ENCODE measurements at regions not wholly inside any gene's neighbourhood (a gene's known extent, or its start where the extent isn't known, plus 50 kb on each side); places are given as distances from the start of the nearest gene placed in this dataset.

DNA sequence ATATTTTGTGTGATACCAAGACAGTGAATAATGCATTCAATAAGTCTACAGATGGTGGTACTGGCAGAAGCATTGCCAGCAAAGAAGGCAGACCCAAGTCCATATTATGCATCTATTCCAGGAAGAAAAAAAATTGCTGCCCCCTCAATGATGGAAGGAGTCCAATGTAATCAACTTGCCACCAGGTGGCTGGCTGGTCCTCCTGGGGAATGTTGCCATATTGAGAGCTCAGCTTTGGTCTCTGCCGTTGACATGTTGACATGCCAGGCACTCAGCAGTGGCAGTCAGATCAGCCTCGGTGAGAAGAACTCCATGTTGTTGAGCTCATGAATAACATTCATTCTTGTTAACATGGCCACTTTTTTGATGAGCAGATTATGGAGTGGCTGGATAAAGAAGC lies 298.5 kb downstream of the IGSF11 start:
- 30 to 33% methylated on average over 2 of the region's 2 CpGs for WGBS, 2 experiments (ENCODE audit: low coverage in 1 of 2, low lambda C conversion rate in 2 of 2, missing lambda C conversion rate in 2 of 2)
- DNase-seq, result no peak
- Histone ChIP-seq H3K79me2 (ENCODE audit: insufficient read depth) (no peaks in the 10 kb centered on the region), H3K4me2 (ENCODE audit: unreplicated experiment) (no peak overlapping the region), H3K4me3 (no peak overlapping the region), H2AFZ (no peak overlapping the region), H4K20me1 (ENCODE audit: insufficient read depth) (no peaks in the 10 kb centered on the region), H3K27ac (no peak overlapping the region), H3K36me3 (ENCODE audit: low read depth) (no peaks in the 10 kb centered on the region), H3K9ac (no peak overlapping the region), H3K9me2 (ENCODE audit: insufficient read depth) (no peaks in the 10 kb centered on the region), H3K27me3 (replicated peaks; ENCODE audit: insufficient read depth) (no peaks in the 10 kb centered on the region), H3K4me1 (ENCODE audit: insufficient read depth) (no peaks in the 10 kb centered on the region), H3F3A (ENCODE audit: insufficient read depth) (no peaks in the 10 kb centered on the region), H3K9me3 (ENCODE audit: low read depth) (no peaks in the 10 kb centered on the region)
- TF ChIP-seq EZH2phosphoT487 (IDR thresholded peaks at IDR 0.05; ENCODE audit: insufficient read depth, low read depth), result no peak
- no peak for TF ChIP-seq EZH2 (IDR thresholded peaks at IDR 0.05; ENCODE audit: insufficient read depth, poor library complexity, severe bottlenecking)
- in situ Hi-C loops (cut with MboI), result no loop called here

DNA sequence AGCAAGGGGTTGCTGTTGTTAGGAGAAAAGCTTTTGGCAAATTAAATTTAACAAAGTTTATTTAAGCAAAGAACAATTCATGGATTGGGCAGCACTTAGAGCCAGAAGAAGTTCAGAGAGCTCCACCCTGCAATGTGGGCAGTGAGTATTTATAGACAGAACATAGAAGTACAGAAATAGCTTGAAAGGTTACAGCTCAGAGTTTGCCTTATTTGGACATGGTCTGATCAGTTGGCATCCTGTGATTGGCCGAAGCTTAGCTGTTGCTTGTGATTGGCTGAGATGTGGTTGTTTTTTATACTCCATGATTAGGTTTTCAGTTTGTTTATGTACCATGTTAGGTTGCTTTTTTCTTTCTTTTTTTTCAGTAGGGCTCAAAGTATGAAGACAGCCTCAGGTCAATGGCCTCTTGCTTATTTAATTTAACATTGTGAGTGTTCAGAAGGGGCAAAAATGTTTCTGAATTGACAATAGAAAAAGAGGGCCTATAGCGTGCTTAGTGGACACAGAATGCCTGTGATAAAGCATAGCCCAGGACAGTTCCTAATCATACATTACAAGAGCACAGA lies 293.8 kb downstream of the IGSF11 start:
- H3K9me2 ChIP-seq (ENCODE audit: insufficient read depth), result no peaks in the 10 kb centered on the region
- H3K9me3 ChIP-seq (ENCODE audit: low read depth), result no peaks in the 10 kb centered on the region
- H3K9ac ChIP-seq, result no peak overlapping the region
- H2AFZ ChIP-seq, result no peak overlapping the region
- no peaks in the 10 kb centered on the region for H3K27me3 ChIP-seq (replicated peaks; ENCODE audit: insufficient read depth)
- no peaks in the 10 kb centered on the region for H4K20me1 ChIP-seq (ENCODE audit: insufficient read depth)
- no peak for DNase-seq
- no peak overlapping the region for H3K4me2 ChIP-seq (ENCODE audit: unreplicated experiment)
- TF ChIP-seq EZH2phosphoT487 (IDR thresholded peaks at IDR 0.05; ENCODE audit: insufficient read depth, low read depth) (no peak), EZH2 (IDR thresholded peaks at IDR 0.05; ENCODE audit: insufficient read depth, poor library complexity, severe bottlenecking) (no peak)
- no peaks in the 10 kb centered on the region for H3K4me1 ChIP-seq (ENCODE audit: insufficient read depth)
- H3F3A ChIP-seq (ENCODE audit: insufficient read depth), result no peaks in the 10 kb centered on the region
- H3K27ac ChIP-seq, result no peak overlapping the region
- H3K4me3 ChIP-seq, result no peak overlapping the region
- H3K79me2 ChIP-seq (ENCODE audit: insufficient read depth), result no peaks in the 10 kb centered on the region
- 9 to 22% methylated on average over 2 of the region's 2 CpGs for WGBS, 2 experiments (ENCODE audit: low coverage in 1 of 2, low lambda C conversion rate in 2 of 2, missing lambda C conversion rate in 2 of 2)
- in situ Hi-C loops (cut with MboI), result no loop called here
- no peaks in the 10 kb centered on the region for H3K36me3 ChIP-seq (ENCODE audit: low read depth)

GRCh38 chr3:118742760-118743159 lies 291.9 kb downstream of the IGSF11 start:
- in situ Hi-C loops (cut with MboI), result no loop called here
- TF ChIP-seq EZH2phosphoT487 (IDR thresholded peaks at IDR 0.05; ENCODE audit: insufficient read depth, low read depth), result no peak
- no peak for TF ChIP-seq EZH2 (IDR thresholded peaks at IDR 0.05; ENCODE audit: insufficient read depth, poor library complexity, severe bottlenecking)

DNA sequence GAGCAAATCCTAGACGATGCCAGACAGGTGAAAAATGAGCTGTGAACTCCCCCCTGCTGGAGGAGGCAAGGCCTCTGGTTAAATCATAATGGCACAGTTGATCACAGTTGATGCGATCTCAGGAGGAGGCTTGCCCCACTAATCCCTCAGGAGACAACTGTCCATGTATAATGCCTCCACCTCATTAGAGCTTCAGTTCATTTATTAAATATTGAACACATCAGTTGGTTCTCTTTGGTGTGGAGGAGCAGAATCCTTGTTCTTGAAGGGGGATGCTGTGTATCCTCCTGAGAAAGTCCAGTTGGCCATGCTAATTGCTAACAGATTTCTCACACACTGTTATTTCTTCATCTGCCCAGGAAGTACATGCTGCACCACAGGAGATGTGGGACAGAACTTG lies 290.5 kb downstream of the IGSF11 start:
- H3K79me2 ChIP-seq (ENCODE audit: insufficient read depth), result no peaks in the 10 kb centered on the region
- 3 to 17% methylated on average over 2 of the region's 2 CpGs for WGBS, 2 experiments (ENCODE audit: low coverage in 1 of 2, low lambda C conversion rate in 2 of 2, missing lambda C conversion rate in 2 of 2)
- in situ Hi-C loops (cut with MboI), result no loop called here
- no peak overlapping the region for H2AFZ ChIP-seq
- H3K9me2 ChIP-seq (ENCODE audit: insufficient read depth), result no peaks in the 10 kb centered on the region
- no peak overlapping the region for H3K9ac ChIP-seq
- no peaks in the 10 kb centered on the region for H3K9me3 ChIP-seq (ENCODE audit: low read depth)
- H4K20me1 ChIP-seq (ENCODE audit: insufficient read depth), result no peaks in the 10 kb centered on the region
- TF ChIP-seq EZH2 (IDR thresholded peaks at IDR 0.05; ENCODE audit: insufficient read depth, poor library complexity, severe bottlenecking) (no peak), EZH2phosphoT487 (IDR thresholded peaks at IDR 0.05; ENCODE audit: insufficient read depth, low read depth) (no peak)
- no peaks in the 10 kb centered on the region for H3K27me3 ChIP-seq (replicated peaks; ENCODE audit: insufficient read depth)
- H3K36me3 ChIP-seq (ENCODE audit: low read depth), result no peaks in the 10 kb centered on the region
- H3K4me3 ChIP-seq, result no peak overlapping the region
- DNase-seq, result no peak
- H3K4me2 ChIP-seq (ENCODE audit: unreplicated experiment), result no peak overlapping the region
- H3K4me1 ChIP-seq (ENCODE audit: insufficient read depth), result no peaks in the 10 kb centered on the region
- H3F3A ChIP-seq (ENCODE audit: insufficient read depth), result no peaks in the 10 kb centered on the region
- no peak overlapping the region for H3K27ac ChIP-seq

More at GRCh38 chr3:118742760-118743159, 291.9 kb downstream of the IGSF11 start:
- Histone ChIP-seq H3K4me3 (no peak overlapping the region), H3K27ac (no peak overlapping the region), H3K27me3 (replicated peaks; ENCODE audit: insufficient read depth) (no peaks in the 10 kb centered on the region), H3K4me2 (ENCODE audit: unreplicated experiment) (no peak overlapping the region), H4K20me1 (ENCODE audit: insufficient read depth) (no peaks in the 10 kb centered on the region), H3F3A (ENCODE audit: insufficient read depth) (no peaks in the 10 kb centered on the region), H2AFZ (no peak overlapping the region), H3K9me3 (ENCODE audit: low read depth) (no peaks in the 10 kb centered on the region), H3K4me1 (ENCODE audit: insufficient read depth) (no peaks in the 10 kb centered on the region), H3K79me2 (ENCODE audit: insufficient read depth) (no peaks in the 10 kb centered on the region), H3K9ac (no peak overlapping the region), H3K36me3 (ENCODE audit: low read depth) (no peaks in the 10 kb centered on the region), H3K9me2 (ENCODE audit: insufficient read depth) (no peaks in the 10 kb centered on the region)
- DNase-seq, result no peak
- 12 to 14% methylated on average over 2 of the region's 2 CpGs for WGBS, 2 experiments (ENCODE audit: low coverage in 1 of 2, low lambda C conversion rate in 2 of 2, missing lambda C conversion rate in 2 of 2)

Measured in GM23248 (cell line).